HepG2 (cell line): ENCODE measurements at regions not wholly inside any gene's neighbourhood (a gene's known extent, or its start where the extent isn't known, plus 50 kb on each side); places are given as distances from the start of the nearest gene placed in this dataset.

ENCODE experiments used
- ELF1 ChIP-seq: sonication (generic); formaldehyde crosslinking; IDR thresholded peaks from 2 replicates; pipeline ENCODE4 v1.4.0; 2020; ENCODE audit warnings: missing genetic modification reagents
- GMEB2 ChIP-seq: IDR thresholded peaks from 2 replicates; pipeline ENCODE4 v1.6.1; 2016; ENCODE audit warnings: missing biosample characterization, missing genetic modification reagents, low read depth
- IRX3 ChIP-seq: sonication (generic); formaldehyde crosslinking; IDR thresholded peaks from 2 replicates; pipeline ENCODE4 v1.8.1; 2023; ENCODE audit warnings: mild to moderate bottlenecking, low read depth, missing genetic modification reagents, borderline replicate concordance
- MNT ChIP-seq: fragments of 450-650 bp; IDR thresholded peaks from 2 replicates; pipeline ENCODE4 v1.6.1; 2016
- SAFB2 ChIP-seq: sonication (generic); formaldehyde crosslinking; IDR thresholded peaks from 2 replicates; pipeline ENCODE4 v1.5.1; 2020; ENCODE audit warnings: missing genetic modification reagents, low read depth, mild to moderate bottlenecking, borderline replicate concordance
- TBX3 ChIP-seq: fragments of 450-650 bp; IDR thresholded peaks from 2 replicates; pipeline ENCODE4 v1.6.1; 2017; ENCODE audit warnings: antibody characterized with exemption, mild to moderate bottlenecking, inconsistent platforms, borderline replicate concordance
- TFAP4 ChIP-seq: sonication (generic); IDR thresholded peaks from 2 replicates; pipeline ENCODE4 v1.6.1; 2016; ENCODE audit warnings: low read depth, borderline replicate concordance
- TOPORS ChIP-seq: sonication (generic); formaldehyde crosslinking; IDR thresholded peaks from 2 replicates; pipeline ENCODE4 v1.8.0; 2023; ENCODE audit warnings: mild to moderate bottlenecking, missing genetic modification reagents
- ZNF460 ChIP-seq: sonication (generic); formaldehyde crosslinking; IDR thresholded peaks from 2 replicates; pipeline ENCODE4 v1.5.1; 2020; ENCODE audit warnings: missing genetic modification reagents, mild to moderate bottlenecking, borderline replicate concordance
- TF ChIP-seq, protein P1 (sequence below): sonication (generic); formaldehyde crosslinking; IDR thresholded peaks from 2 replicates; pipeline ENCODE4 v1.8.1; 2022; ENCODE audit warnings: low read depth, mild to moderate bottlenecking, missing genetic modification reagents

DNA sequence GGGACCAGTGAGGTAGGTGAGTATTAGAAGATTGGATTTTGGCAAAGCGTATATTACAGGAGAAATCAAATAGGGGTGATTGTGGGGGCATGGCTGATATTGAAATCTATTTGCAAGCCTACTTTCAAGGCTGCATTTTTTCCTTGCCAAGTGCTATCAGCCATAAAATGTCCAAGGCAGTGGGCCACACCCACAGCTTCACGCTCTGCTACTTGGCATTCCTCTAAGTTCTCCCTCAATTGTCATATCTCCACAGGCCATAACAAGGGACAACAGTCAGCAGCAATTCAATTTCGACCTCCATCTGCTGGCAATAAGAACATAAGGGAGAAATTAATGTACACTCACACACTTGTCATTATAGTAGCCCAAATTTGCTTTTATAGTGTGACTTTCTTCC, 667.1 kb upstream of the PKN2 start (continued):
- TF ChIP-seq IRX3 (CRISPR knock-in tag), result no peak
- no peak for TF ChIP-seq TOPORS (CRISPR knock-in tag)
- TF ChIP-seq, protein P1, sequence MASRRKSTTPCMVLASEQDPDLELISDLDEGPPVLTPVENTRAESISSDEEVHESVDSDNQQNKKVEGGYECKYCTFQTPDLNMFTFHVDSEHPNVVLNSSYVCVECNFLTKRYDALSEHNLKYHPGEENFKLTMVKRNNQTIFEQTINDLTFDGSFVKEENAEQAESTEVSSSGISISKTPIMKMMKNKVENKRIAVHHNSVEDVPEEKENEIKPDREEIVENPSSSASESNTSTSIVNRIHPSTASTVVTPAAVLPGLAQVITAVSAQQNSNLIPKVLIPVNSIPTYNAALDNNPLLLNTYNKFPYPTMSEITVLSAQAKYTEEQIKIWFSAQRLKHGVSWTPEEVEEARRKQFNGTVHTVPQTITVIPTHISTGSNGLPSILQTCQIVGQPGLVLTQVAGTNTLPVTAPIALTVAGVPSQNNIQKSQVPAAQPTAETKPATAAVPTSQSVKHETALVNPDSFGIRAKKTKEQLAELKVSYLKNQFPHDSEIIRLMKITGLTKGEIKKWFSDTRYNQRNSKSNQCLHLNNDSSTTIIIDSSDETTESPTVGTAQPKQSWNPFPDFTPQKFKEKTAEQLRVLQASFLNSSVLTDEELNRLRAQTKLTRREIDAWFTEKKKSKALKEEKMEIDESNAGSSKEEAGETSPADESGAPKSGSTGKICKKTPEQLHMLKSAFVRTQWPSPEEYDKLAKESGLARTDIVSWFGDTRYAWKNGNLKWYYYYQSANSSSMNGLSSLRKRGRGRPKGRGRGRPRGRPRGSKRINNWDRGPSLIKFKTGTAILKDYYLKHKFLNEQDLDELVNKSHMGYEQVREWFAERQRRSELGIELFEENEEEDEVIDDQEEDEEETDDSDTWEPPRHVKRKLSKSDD (CRISPR knock-in tag), result no peak
- no peak for TF ChIP-seq ELF1 (CRISPR knock-in tag)
- TF ChIP-seq MNT, result no peak
- no peak for TF ChIP-seq SAFB2 (CRISPR knock-in tag)
- TF ChIP-seq TFAP4, result no peak
- no peak for TF ChIP-seq GMEB2
- TF ChIP-seq TBX3, result no peak
- no peak for TF ChIP-seq ZNF460 (CRISPR knock-in tag)
